ENCODE measurements at regions not wholly inside any gene's neighbourhood (a gene's known extent, or its start where the extent isn't known, plus 50 kb on each side); places are given as distances from the start of the nearest gene placed in this dataset.
A peak's percentile ranks its signal among the peaks of the same experiment; 100 is the strongest.

GRCh38 chr2:81650048-81650971, 1345.8 kb upstream of the LRRTM1 start:
- TF ChIP-seq, protein P1, sequence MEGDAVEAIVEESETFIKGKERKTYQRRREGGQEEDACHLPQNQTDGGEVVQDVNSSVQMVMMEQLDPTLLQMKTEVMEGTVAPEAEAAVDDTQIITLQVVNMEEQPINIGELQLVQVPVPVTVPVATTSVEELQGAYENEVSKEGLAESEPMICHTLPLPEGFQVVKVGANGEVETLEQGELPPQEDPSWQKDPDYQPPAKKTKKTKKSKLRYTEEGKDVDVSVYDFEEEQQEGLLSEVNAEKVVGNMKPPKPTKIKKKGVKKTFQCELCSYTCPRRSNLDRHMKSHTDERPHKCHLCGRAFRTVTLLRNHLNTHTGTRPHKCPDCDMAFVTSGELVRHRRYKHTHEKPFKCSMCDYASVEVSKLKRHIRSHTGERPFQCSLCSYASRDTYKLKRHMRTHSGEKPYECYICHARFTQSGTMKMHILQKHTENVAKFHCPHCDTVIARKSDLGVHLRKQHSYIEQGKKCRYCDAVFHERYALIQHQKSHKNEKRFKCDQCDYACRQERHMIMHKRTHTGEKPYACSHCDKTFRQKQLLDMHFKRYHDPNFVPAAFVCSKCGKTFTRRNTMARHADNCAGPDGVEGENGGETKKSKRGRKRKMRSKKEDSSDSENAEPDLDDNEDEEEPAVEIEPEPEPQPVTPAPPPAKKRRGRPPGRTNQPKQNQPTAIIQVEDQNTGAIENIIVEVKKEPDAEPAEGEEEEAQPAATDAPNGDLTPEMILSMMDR (conservative IDR thresholded peaks at IDR 0.05; ENCODE audit: low read depth, low read length) = 0 out of 2 replicates have a peak, but pooled peaks have one; percentile 13
- TF ChIP-seq EZH2 (IDR thresholded peaks at IDR 0.05; ENCODE audit: borderline replicate concordance, low read depth, low read length, poor library complexity, severe bottlenecking) = no peak

Data from A673 (cell line).